ENCODE measurements at regions not wholly inside any gene's neighbourhood (a gene's known extent, or its start where the extent isn't known, plus 50 kb on each side); places are given as distances from the start of the nearest gene placed in this dataset.

GRCh38 chr2:181367906-181368435 lies 89.2 kb upstream of the ITGA4 start:
- TF ChIP-seq, protein P1, sequence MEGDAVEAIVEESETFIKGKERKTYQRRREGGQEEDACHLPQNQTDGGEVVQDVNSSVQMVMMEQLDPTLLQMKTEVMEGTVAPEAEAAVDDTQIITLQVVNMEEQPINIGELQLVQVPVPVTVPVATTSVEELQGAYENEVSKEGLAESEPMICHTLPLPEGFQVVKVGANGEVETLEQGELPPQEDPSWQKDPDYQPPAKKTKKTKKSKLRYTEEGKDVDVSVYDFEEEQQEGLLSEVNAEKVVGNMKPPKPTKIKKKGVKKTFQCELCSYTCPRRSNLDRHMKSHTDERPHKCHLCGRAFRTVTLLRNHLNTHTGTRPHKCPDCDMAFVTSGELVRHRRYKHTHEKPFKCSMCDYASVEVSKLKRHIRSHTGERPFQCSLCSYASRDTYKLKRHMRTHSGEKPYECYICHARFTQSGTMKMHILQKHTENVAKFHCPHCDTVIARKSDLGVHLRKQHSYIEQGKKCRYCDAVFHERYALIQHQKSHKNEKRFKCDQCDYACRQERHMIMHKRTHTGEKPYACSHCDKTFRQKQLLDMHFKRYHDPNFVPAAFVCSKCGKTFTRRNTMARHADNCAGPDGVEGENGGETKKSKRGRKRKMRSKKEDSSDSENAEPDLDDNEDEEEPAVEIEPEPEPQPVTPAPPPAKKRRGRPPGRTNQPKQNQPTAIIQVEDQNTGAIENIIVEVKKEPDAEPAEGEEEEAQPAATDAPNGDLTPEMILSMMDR (IDR thresholded peaks at IDR 0.05) = no peak
- no peak for TF ChIP-seq POLR2A (IDR thresholded peaks at IDR 0.05; ENCODE audit: low read depth)

All from esophagus muscularis mucosa (tissue), 3 donors.